Lower leg skin (tissue), 4 donors: ENCODE measurements at regions not wholly inside any gene's neighbourhood (a gene's known extent, or its start where the extent isn't known, plus 50 kb on each side); places are given as distances from the start of the nearest gene placed in this dataset.

Experiments
- DNase-seq, 2 donors: peaks; one replicate each; pipeline ENCODE4 v3.0.0-alpha.2; 2019; ENCODE audit warnings: low spot score in 2 of 2
- H3K4me3 ChIP-seq: fragments of 200-600 bp; sonication (generic); 2 replicates; pipeline ENCODE4 v1.5.1; 2017; ENCODE audit warnings: mild to moderate bottlenecking, low read depth; ENCODE audit not compliant: poor library complexity, severe bottlenecking
- CTCF ChIP-seq, 3 donors: fragments of 450-650 bp; IDR thresholded peaks; one replicate each; pipeline ENCODE4 v1.5.1; 2016; ENCODE audit warnings: antibody characterized with exemption in 3 of 3, mild to moderate bottlenecking in 3 of 3, moderate library complexity in 2 of 3
- POLR2A ChIP-seq, 2 donors: fragments of 450-650 bp; IDR thresholded peaks; one replicate each; pipeline ENCODE4 v1.6.1; 2016 to 2017; ENCODE audit warnings: antibody characterized with exemption in 2 of 2, mild to moderate bottlenecking in 1 of 2, moderate library complexity in 1 of 2
- WGBS, 2 donors: methylation state at CpG; one replicate each; pipeline ENCODE4 v1.1.5; 2018; 5-methylcytosine and 5-hydroxymethylcytosine counted together
- intact Hi-C: fragments of 100-400 bp; cut with DNase I; formaldehyde crosslinking; loops from one replicate; pipeline ENCODE4 v1.15.0; 2023; ENCODE audit warnings: low total_unique reads

GRCh38 chr19:30675086-30675485 lies 302.9 kb downstream of the ZNF536 start:
- DNase-seq = peak in 1 of 2 donors; percentile 42
- intact Hi-C loops = no loop called here
- 85 to 87% methylated on average over 7 of the region's 7 CpGs for WGBS, 2 donors
- TF ChIP-seq CTCF (IDR thresholded peaks at IDR 0.05) (no peak), POLR2A (IDR thresholded peaks at IDR 0.05) (no peak)
- no peak overlapping the region for H3K4me3 ChIP-seq

GRCh38 chr19:30674656-30675055 lies 302.5 kb downstream of the ZNF536 start:
- TF ChIP-seq CTCF (IDR thresholded peaks at IDR 0.05) (no peak), POLR2A (IDR thresholded peaks at IDR 0.05) (no peak)
- intact Hi-C loops = loop anchor here (5.0 kb wide), 1 partner anchor 1553 kb away; no protein-coding TSS in a partner anchor
- peak in 1 of 2 donors; percentile 56 for DNase-seq
- 85 to 86% methylated on average over 5 to 6 of the region's 6 CpGs for WGBS, 2 donors
- no peak overlapping the region for H3K4me3 ChIP-seq

- peak in 1 of 2 donors; percentile 65 for DNase-seq
Observed at GRCh38 chr19:30673336-30673735, 301.2 kb downstream of the ZNF536 start.

GRCh38 chr19:30672926-30673325 lies 300.7 kb downstream of the ZNF536 start:
- peak in 1 of 2 donors; percentile 79 for DNase-seq
- TF ChIP-seq CTCF (IDR thresholded peaks at IDR 0.05) (no peak), POLR2A (IDR thresholded peaks at IDR 0.05) (no peak)
- 71 to 84% methylated on average over 5 of the region's 5 CpGs for WGBS, 2 donors
- no peak overlapping the region for H3K4me3 ChIP-seq
- intact Hi-C loops = loop anchor here (5.0 kb wide), 1 partner anchor 1554 kb away; no protein-coding TSS in a partner anchor

More at GRCh38 chr19:30673336-30673735, 301.2 kb downstream of the ZNF536 start:
- no peak overlapping the region for H3K4me3 ChIP-seq
- WGBS, 2 donors = 71 to 75% methylated on average over 8 of the region's 8 CpGs
- TF ChIP-seq POLR2A (IDR thresholded peaks at IDR 0.05) (no peak), CTCF (IDR thresholded peaks at IDR 0.05) (no peak)
- intact Hi-C loops = loop anchor here (5.0 kb wide), 1 partner anchor 1554 kb away; no protein-coding TSS in a partner anchor

GRCh38 chr19:30671622-30672051 lies 299.5 kb downstream of the ZNF536 start:
- peak in 1 of 2 donors; percentile 81 for DNase-seq
- intact Hi-C loops = loop anchor here (5.0 kb wide), 1 partner anchor 1556 kb away; no protein-coding TSS in a partner anchor
- TF ChIP-seq CTCF (IDR thresholded peaks at IDR 0.05) (no peak), POLR2A (IDR thresholded peaks at IDR 0.05) (no peak)
- no peak overlapping the region for H3K4me3 ChIP-seq
- WGBS, 2 donors = 73% methylated on average over 9 of the region's 9 CpGs

GRCh38 chr19:30671367-30671619 lies 299.1 kb downstream of the ZNF536 start:
- intact Hi-C loops = loop anchor here (5.0 kb wide), 1 partner anchor 1556 kb away; no protein-coding TSS in a partner anchor
- WGBS, 2 donors = 92 to 96% methylated on average over 3 of the region's 3 CpGs
- TF ChIP-seq CTCF (IDR thresholded peaks at IDR 0.05) (no peak), POLR2A (IDR thresholded peaks at IDR 0.05) (no peak)
- H3K4me3 ChIP-seq = no peak overlapping the region
- no peak for DNase-seq
